Ishikawa (cell line): ENCODE measurements at regions not wholly inside any gene's neighbourhood (a gene's known extent, or its start where the extent isn't known, plus 50 kb on each side); places are given as distances from the start of the nearest gene placed in this dataset.

Experiments used
- CEBPB ChIP-seq: IDR thresholded peaks from 2 replicates; pipeline ENCODE4 v1.6.1; 2012
- CREB1 ChIP-seq: IDR thresholded peaks from 2 replicates; pipeline ENCODE4 v1.6.1; 2012; ENCODE audit warnings: low read depth
- EGR1 ChIP-seq: IDR thresholded peaks from 2 replicates; pipeline ENCODE4 v1.6.1; 2012
- EP300 ChIP-seq: IDR thresholded peaks from 2 replicates; pipeline ENCODE4 v1.6.1; 2012; ENCODE audit warnings: borderline replicate concordance
- FOXM1 ChIP-seq: IDR thresholded peaks from 2 replicates; pipeline ENCODE4 v1.6.1; 2012; ENCODE audit warnings: low read depth, borderline replicate concordance
- MAX ChIP-seq: IDR thresholded peaks from 2 replicates; pipeline ENCODE4 v1.6.1; 2012
- NFIC ChIP-seq: IDR thresholded peaks from 2 replicates; pipeline ENCODE4 v1.6.1; 2012
- RAD21 ChIP-seq: IDR thresholded peaks from 2 replicates; pipeline ENCODE4 v1.6.1; 2012; ENCODE audit warnings: low read depth
- REST ChIP-seq: IDR thresholded peaks from 2 replicates; pipeline ENCODE4 v1.6.1; 2012; ENCODE audit warnings: low read depth, mild to moderate bottlenecking
- TAF1 ChIP-seq: IDR thresholded peaks from 2 replicates; pipeline ENCODE4 v1.6.1; 2012; ENCODE audit warnings: low read depth, mild to moderate bottlenecking
- TCF12 ChIP-seq: IDR thresholded peaks from 2 replicates; pipeline ENCODE4 v1.6.1; 2012; ENCODE audit warnings: low read depth
- TEAD4 ChIP-seq: IDR thresholded peaks from 2 replicates; pipeline ENCODE4 v1.6.1; 2012
- YY1 ChIP-seq: IDR thresholded peaks from 2 replicates; pipeline ENCODE4 v1.6.1; 2012; ENCODE audit warnings: low read depth
- ZBTB7A ChIP-seq: IDR thresholded peaks from 2 replicates; pipeline ENCODE4 v1.6.1; 2012; ENCODE audit warnings: low read depth
- TF ChIP-seq, protein P1 (sequence below): IDR thresholded peaks from 2 replicates; pipeline ENCODE4 v1.6.1; 2012

GRCh38 chr4:78691971-78692821 lies 84.0 kb upstream of the BMP2K start:
- TF ChIP-seq EGR1 (no peak), YY1 (no peak), MAX (no peak), TCF12 (no peak), CREB1 (no peak), TAF1 (no peak), NFIC (no peak), ZBTB7A (no peak), TEAD4 (no peak), REST (no peak)
- TF ChIP-seq, protein P1, sequence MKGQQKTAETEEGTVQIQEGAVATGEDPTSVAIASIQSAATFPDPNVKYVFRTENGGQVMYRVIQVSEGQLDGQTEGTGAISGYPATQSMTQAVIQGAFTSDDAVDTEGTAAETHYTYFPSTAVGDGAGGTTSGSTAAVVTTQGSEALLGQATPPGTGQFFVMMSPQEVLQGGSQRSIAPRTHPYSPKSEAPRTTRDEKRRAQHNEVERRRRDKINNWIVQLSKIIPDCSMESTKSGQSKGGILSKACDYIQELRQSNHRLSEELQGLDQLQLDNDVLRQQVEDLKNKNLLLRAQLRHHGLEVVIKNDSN: no peak

- TF ChIP-seq TAF1: no peak
- no peak for TF ChIP-seq REST
- TF ChIP-seq NFIC: no peak
- no peak for TF ChIP-seq RAD21
- TF ChIP-seq EGR1: no peak
- TF ChIP-seq, protein P1: no peak
- no peak for TF ChIP-seq ZBTB7A
- TF ChIP-seq TCF12: no peak
- TF ChIP-seq MAX: no peak
- no peak for TF ChIP-seq YY1
- no peak for TF ChIP-seq CREB1
- TF ChIP-seq TEAD4: no peak
- TF ChIP-seq CEBPB: no peak
- TF ChIP-seq FOXM1: no peak
- TF ChIP-seq EP300: no peak
Observed at GRCh38 chr4:78692822-78693170, 83.4 kb upstream of the BMP2K start.

- TF ChIP-seq, protein P1: no peak
- no peak for TF ChIP-seq MAX
- no peak for TF ChIP-seq FOXM1
- no peak for TF ChIP-seq EP300
- TF ChIP-seq TEAD4: no peak
- no peak for TF ChIP-seq REST
- TF ChIP-seq EGR1: no peak
Observed at GRCh38 chr4:78693777-78694456, 82.2 kb upstream of the BMP2K start.

DNA sequence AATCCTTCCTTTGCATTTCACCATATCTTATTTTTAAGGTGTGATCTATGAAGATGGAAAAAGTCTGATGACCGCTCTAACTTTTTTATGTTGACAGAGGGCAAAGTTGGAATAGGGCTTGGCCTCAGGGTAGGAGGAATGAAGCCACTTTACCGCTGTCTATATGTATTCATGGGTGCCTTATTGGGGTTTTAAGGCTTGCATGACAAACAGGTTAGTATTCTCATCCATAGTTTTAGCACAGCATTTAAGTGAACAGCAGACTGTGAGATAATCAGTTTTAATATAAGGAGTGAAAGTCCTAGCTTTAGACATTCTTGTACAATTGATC lies 81.7 kb upstream of the BMP2K start:
- no peak for TF ChIP-seq TEAD4
- TF ChIP-seq NFIC: no peak
- no peak for TF ChIP-seq MAX
- TF ChIP-seq YY1: no peak
- no peak for TF ChIP-seq EGR1
- TF ChIP-seq, protein P1: no peak
- no peak for TF ChIP-seq CREB1
- no peak for TF ChIP-seq TCF12
- TF ChIP-seq TAF1: no peak
